OCI-LY1 (cell line): ENCODE measurements at regions not wholly inside any gene's neighbourhood (a gene's known extent, or its start where the extent isn't known, plus 50 kb on each side); places are given as distances from the start of the nearest gene placed in this dataset.

Experiments
- H2AFZ ChIP-seq: fragments of 200-600 bp; sonication (generic), shearing (Covaris generic); 2 replicates; pipeline ENCODE4 v1.6.0; 2014; ENCODE audit warnings: antibody characterized with exemption, mild to moderate bottlenecking, low read length
- H3F3A ChIP-seq: fragments of 200-600 bp; sonication (generic), shearing (Covaris generic); 2 replicates; pipeline ENCODE4 v1.6.0; 2014; ENCODE audit warnings: mild to moderate bottlenecking, antibody characterized with exemption, low read length, moderate library complexity; ENCODE audit not compliant: insufficient read depth
- H3K27ac ChIP-seq: fragments of 200-600 bp; sonication (generic); 2 replicates; pipeline ENCODE4 v1.5.1; 2014; ENCODE audit warnings: low read length, mixed run types, mild to moderate bottlenecking, low read depth; ENCODE audit not compliant: poor library complexity, severe bottlenecking
- H3K27me3 ChIP-seq: fragments of 200-600 bp; sonication (generic); 2 replicates; pipeline ENCODE4 v1.6.0; 2014; ENCODE audit warnings: antibody characterized with exemption, mild to moderate bottlenecking, low read length, moderate library complexity; ENCODE audit not compliant: insufficient read depth
- H3K36me3 ChIP-seq: fragments of 200-600 bp; sonication (generic); 2 replicates; pipeline ENCODE4 v1.6.1; 2014; ENCODE audit warnings: mild to moderate bottlenecking, antibody characterized with exemption, low read length, moderate library complexity, mixed read lengths; ENCODE audit not compliant: insufficient read depth
- H3K4me1 ChIP-seq: fragments of 200-600 bp; sonication (generic); 2 replicates; pipeline ENCODE4 v1.5.1; 2014; ENCODE audit warnings: mild to moderate bottlenecking, low read length, moderate library complexity; ENCODE audit not compliant: insufficient read depth, severe bottlenecking
- H3K4me2 ChIP-seq: fragments of 200-600 bp; sonication (generic), shearing (Covaris generic); 2 replicates; pipeline ENCODE4 v1.6.1; 2014; ENCODE audit warnings: low read length
- H3K4me3 ChIP-seq: fragments of 200-600 bp; sonication (generic); 2 replicates; pipeline ENCODE4 v1.5.1; 2014; ENCODE audit warnings: low read length, low read depth, mild to moderate bottlenecking, mixed read lengths; ENCODE audit not compliant: poor library complexity, severe bottlenecking
- H3K79me2 ChIP-seq: fragments of 200-600 bp; shearing (Covaris generic); 2 replicates; pipeline ENCODE4 v1.6.1; 2016; ENCODE audit warnings: mixed run types, low read length, mixed read lengths; ENCODE audit not compliant: insufficient read depth
- H3K9ac ChIP-seq: fragments of 200-600 bp; sonication (generic), shearing (Covaris generic); 2 replicates; pipeline ENCODE4 v1.6.1; 2014; ENCODE audit warnings: mild to moderate bottlenecking, low read length, mixed read lengths
- H3K9me2 ChIP-seq: fragments of 200-600 bp; sonication (generic), shearing (Covaris generic); 2 replicates; pipeline ENCODE4 v1.6.1; 2014; ENCODE audit warnings: low read depth, mild to moderate bottlenecking, low read length, mixed read lengths
- H3K9me3 ChIP-seq: fragments of 200-600 bp; shearing (Covaris generic); 2 replicates; pipeline ENCODE4 v1.6.1; 2014; ENCODE audit warnings: low read length, mixed read lengths
- H4K20me1 ChIP-seq: fragments of 200-600 bp; sonication (generic), shearing (Covaris generic); 2 replicates; pipeline ENCODE4 v1.6.0; 2016; ENCODE audit warnings: mild to moderate bottlenecking, low read length; ENCODE audit not compliant: insufficient read depth
- CTCF ChIP-seq: fragments of 200-600 bp; sonication (generic), shearing (Covaris generic); IDR thresholded peaks from 2 replicates; pipeline ENCODE4 v1.5.1; 2017; ENCODE audit warnings: mild to moderate bottlenecking, antibody characterized with exemption, low read length, moderate library complexity, mixed read lengths
- EZH2 ChIP-seq: fragments of 200-600 bp; sonication (generic), shearing (Covaris generic); IDR thresholded peaks from 2 replicates; pipeline ENCODE4 v1.8.0; 2017; ENCODE audit warnings: borderline replicate concordance, mixed run types, mild to moderate bottlenecking, antibody characterized with exemption, low read length, moderate library complexity, mixed read lengths

- H3K27me3 ChIP-seq: no peaks in the 10 kb centered on the region
- no peak overlapping the region for H3K9ac ChIP-seq
- no peak overlapping the region for H3K4me2 ChIP-seq
- no peaks in the 10 kb centered on the region for H3F3A ChIP-seq
- H3K36me3 ChIP-seq: no peaks in the 10 kb centered on the region
- no peaks in the 10 kb centered on the region for H4K20me1 ChIP-seq
- no peak overlapping the region for H2AFZ ChIP-seq
- no peak for TF ChIP-seq CTCF
- no peak for TF ChIP-seq EZH2
- no peak overlapping the region for H3K27ac ChIP-seq
- H3K4me3 ChIP-seq: no peak overlapping the region
- no peaks in the 10 kb centered on the region for H3K9me2 ChIP-seq
- H3K79me2 ChIP-seq: no peaks in the 10 kb centered on the region
- H3K9me3 ChIP-seq: no peaks in the 10 kb centered on the region
- no peaks in the 10 kb centered on the region for H3K4me1 ChIP-seq
Observed at GRCh38 chr4:53816561-53816960, 225.3 kb upstream of the LNX1 start.

DNA sequence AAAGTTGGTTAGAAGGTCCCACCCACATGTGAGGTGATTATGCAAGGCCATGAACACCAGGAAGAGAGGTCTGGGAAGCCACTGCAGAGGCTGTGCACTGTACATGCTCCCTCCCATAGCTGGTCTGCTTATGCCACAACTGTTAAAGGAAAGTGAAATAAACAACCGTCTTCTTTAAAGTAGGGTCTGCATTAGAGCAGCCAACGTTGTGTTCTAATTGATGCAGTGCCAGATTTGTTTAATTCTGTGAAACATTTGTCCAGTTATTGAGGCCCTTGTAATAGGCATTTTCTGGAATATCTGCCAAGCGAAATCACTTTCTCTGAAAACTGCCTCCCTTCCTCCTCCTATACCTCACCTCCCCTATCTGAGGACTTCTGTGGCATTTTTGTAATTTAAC is 224.0 kb upstream of the LNX1 start:
- Histone ChIP-seq H3K9ac (no peak overlapping the region), H3K4me3 (no peak overlapping the region), H3K27ac (no peak overlapping the region), H3K4me2 (no peak overlapping the region), H4K20me1 (no peaks in the 10 kb centered on the region), H3K4me1 (no peaks in the 10 kb centered on the region), H3K36me3 (no peaks in the 10 kb centered on the region), H3F3A (no peaks in the 10 kb centered on the region), H3K27me3 (no peaks in the 10 kb centered on the region), H3K9me3 (no peaks in the 10 kb centered on the region), H2AFZ (no peak overlapping the region), H3K9me2 (no peaks in the 10 kb centered on the region), H3K79me2 (no peaks in the 10 kb centered on the region)
- TF ChIP-seq EZH2 (no peak), CTCF (no peak)

DNA sequence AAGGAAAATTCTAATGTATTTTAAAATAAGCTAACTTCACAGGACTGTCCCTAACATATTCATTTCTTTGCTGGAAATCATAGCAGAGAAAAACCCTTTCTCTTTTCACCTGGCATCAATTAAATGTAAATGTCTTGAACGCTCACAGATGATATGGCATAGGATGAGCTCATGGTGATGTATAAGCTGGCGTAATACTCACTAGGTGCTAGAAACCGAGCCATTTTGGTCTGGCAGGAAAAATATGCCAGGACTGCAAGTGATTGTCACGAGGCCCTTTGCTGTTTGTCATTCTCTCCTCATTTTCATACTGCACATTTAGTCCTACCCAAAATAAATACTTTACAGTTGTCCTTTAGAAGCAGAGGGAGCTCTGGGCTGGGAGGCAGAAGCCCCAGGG is 222.7 kb upstream of the LNX1 start:
- no peaks in the 10 kb centered on the region for H3F3A ChIP-seq
- no peak overlapping the region for H3K9ac ChIP-seq
- H3K9me2 ChIP-seq: no peaks in the 10 kb centered on the region
- no peak overlapping the region for H3K4me3 ChIP-seq
- H4K20me1 ChIP-seq: no peaks in the 10 kb centered on the region
- H3K4me1 ChIP-seq: no peaks in the 10 kb centered on the region
- TF ChIP-seq CTCF (no peak), EZH2 (no peak)
- no peak overlapping the region for H3K4me2 ChIP-seq
- no peaks in the 10 kb centered on the region for H3K9me3 ChIP-seq
- H3K36me3 ChIP-seq: no peaks in the 10 kb centered on the region
- no peak overlapping the region for H2AFZ ChIP-seq
- H3K27ac ChIP-seq: no peak overlapping the region
- no peaks in the 10 kb centered on the region for H3K79me2 ChIP-seq
- no peaks in the 10 kb centered on the region for H3K27me3 ChIP-seq
